Prostate gland (tissue), 2 donors: ENCODE measurements at regions not wholly inside any gene's neighbourhood (a gene's known extent, or its start where the extent isn't known, plus 50 kb on each side); places are given as distances from the start of the nearest gene placed in this dataset.

Experiments used
- CTCF ChIP-seq, 4 experiments: fragments of 200-600 bp in 2 of 4; fragments of 450-650 bp in 2 of 4; sonication (generic) in 2 of 4; IDR thresholded peaks; 1 replicate in 3 of 4; 2 replicates in 1 of 4; pipeline ENCODE4 v1.5.1; 2016 to 2019; ENCODE audit warnings: antibody characterized with exemption in 4 of 4, mild to moderate bottlenecking in 2 of 4, moderate library complexity in 2 of 4
- POLR2A ChIP-seq: fragments of 450-650 bp; IDR thresholded peaks from one replicate; pipeline ENCODE4 v1.6.1; 2016; ENCODE audit warnings: antibody characterized with exemption, mild to moderate bottlenecking
- POLR2AphosphoS5 ChIP-seq: sonication (generic); formaldehyde crosslinking; IDR thresholded peaks from one replicate; pipeline ENCODE4 v1.6.1; 2017; ENCODE audit warnings: antibody characterized with exemption

GRCh38 chr3:76097589-76097969, 312.2 kb upstream of the ZNF717 start:
- TF ChIP-seq POLR2A (no peak), CTCF (IDR thresholded peaks at IDR 0.05) (no peak), POLR2AphosphoS5 (no peak)
